ENCODE measurements at regions not wholly inside any gene's neighbourhood (a gene's known extent, or its start where the extent isn't known, plus 50 kb on each side); places are given as distances from the start of the nearest gene placed in this dataset.

DNA sequence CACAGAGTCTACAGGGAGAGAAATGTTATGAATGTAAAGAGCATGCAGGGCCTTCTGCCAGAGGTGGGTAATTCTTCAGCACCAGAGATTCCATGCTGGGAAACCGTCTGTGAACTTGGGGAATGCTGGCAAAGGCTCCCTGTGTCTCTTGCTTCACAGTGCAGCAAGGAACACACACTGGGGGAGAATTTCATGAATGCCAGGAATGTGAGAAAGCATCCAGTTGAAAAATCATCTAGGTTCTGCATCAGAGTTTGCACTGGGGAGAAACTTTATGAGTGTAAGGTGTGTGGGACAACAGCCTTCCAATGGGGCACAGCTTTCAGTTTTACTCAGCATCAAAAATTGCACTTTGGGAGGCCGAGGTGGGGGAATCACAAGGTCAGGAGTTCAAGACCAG, 224.3 kb upstream of the IGFBP3 start:
- peak; percentile 97 for DNase-seq (ENCODE audit: low read depth)
- no peak for TF ChIP-seq CTCF (IDR thresholded peaks at IDR 0.05; ENCODE audit: insufficient read depth, low read depth, low read length)
- no peaks in the 10 kb centered on the region for H3K36me3 ChIP-seq (ENCODE audit: control insufficient read depth, insufficient read depth, low read length)
- ChIA-PET CTCF (interaction anchor here (0.7 to 1.0 kb wide), 3 partner anchors 142 to 223 kb away, joined by 3 read pairs; no protein-coding TSS in a partner anchor), POLR2A (interaction anchor here (0.7 kb wide), 1 partner anchor 264 kb away, joined by 3 read pairs; no protein-coding TSS in a partner anchor)
- H3K4me3 ChIP-seq (ENCODE audit: low read depth, low read length): no peak overlapping the region
- H3K27me3 ChIP-seq (ENCODE audit: control insufficient read depth, insufficient read depth, low read length): no peaks in the 10 kb centered on the region

DNA sequence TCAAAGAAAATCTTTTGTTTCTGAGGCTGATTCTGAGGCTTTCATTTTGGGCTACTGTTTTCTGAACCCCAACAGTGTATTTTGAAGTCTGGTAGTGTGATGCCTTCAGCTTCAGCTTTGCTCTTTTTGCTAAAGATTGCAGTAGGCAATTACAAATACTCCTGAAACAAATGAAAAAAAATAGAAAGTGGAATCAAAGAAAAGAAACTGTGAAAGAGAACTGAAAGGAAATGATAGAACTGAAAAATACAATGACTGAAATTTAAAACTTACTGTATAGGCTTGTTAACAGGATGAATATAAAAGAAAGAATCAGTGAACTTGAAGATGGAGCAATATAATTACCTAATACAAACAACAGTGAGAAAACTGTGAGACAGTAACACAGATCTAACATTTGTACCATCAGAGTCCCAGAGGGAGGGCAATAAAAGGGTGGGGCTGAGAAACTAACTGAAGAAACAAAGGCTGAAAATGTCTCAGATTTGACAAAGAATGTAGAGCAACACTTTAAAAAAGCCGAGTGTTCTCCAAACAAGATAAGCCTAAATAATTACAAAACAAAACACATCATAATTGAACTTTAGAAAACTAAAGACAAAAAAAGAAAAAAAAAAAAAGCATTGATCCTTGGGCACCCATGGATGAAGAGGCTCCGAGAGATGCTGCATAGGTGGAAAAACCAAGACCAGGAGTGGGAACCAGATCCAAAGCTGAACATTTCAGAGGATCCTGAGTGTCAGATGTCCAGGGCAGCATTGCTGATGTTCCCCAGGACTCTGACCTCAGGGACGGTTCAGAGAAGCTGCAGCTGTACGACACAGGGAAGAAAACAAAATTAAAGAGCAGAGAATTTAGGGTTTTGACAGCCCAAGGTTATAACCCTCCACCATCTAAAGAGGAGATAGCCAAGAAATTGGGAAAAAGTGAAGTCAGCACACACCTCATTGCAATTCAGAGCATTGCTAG, 223.2 kb upstream of the IGFBP3 start:
- no peaks in the 10 kb centered on the region for H3K36me3 ChIP-seq (ENCODE audit: control insufficient read depth, insufficient read depth, low read length)
- H3K27me3 ChIP-seq (ENCODE audit: control insufficient read depth, insufficient read depth, low read length): no peaks in the 10 kb centered on the region
- ChIA-PET CTCF (interaction anchor here (0.8 kb wide), 1 partner anchor 221 kb away, joined by 4 read pairs; no protein-coding TSS in a partner anchor), POLR2A (no interaction called here)
- DNase-seq (ENCODE audit: low read depth): no peak
- H3K4me3 ChIP-seq (ENCODE audit: low read depth, low read length): no peak overlapping the region
- TF ChIP-seq CTCF (IDR thresholded peaks at IDR 0.05; ENCODE audit: insufficient read depth, low read depth, low read length): no peak

- CTCF ChIA-PET: no interaction called here
- no peak for TF ChIP-seq CTCF (IDR thresholded peaks at IDR 0.05; ENCODE audit: insufficient read depth, low read depth, low read length)
Observed at GRCh38 chr7:46143421-46143820, 222.3 kb upstream of the IGFBP3 start.

GRCh38 chr7:46139079-46139478, 218.0 kb upstream of the IGFBP3 start:
- ChIA-PET POLR2A (no interaction called here), CTCF (interaction anchor here (0.7 to 2.2 kb wide), 5 partner anchors 12 to 1041 kb away, joined by 3 to 18 read pairs (median 4); no protein-coding TSS in a partner anchor)
- Histone ChIP-seq H3K4me3 (ENCODE audit: low read depth, low read length) (no peak overlapping the region), H3K36me3 (ENCODE audit: control insufficient read depth, insufficient read depth, low read length) (no peaks in the 10 kb centered on the region), H3K27me3 (ENCODE audit: control insufficient read depth, insufficient read depth, low read length) (no peaks in the 10 kb centered on the region)
- no peak for TF ChIP-seq CTCF (IDR thresholded peaks at IDR 0.05; ENCODE audit: insufficient read depth, low read depth, low read length)
- DNase-seq (ENCODE audit: low read depth): peak; percentile 66

More at GRCh38 chr7:46143421-46143820, 222.3 kb upstream of the IGFBP3 start:
- POLR2A ChIA-PET: no interaction called here
- Histone ChIP-seq H3K27me3 (ENCODE audit: control insufficient read depth, insufficient read depth, low read length) (no peaks in the 10 kb centered on the region), H3K36me3 (ENCODE audit: control insufficient read depth, insufficient read depth, low read length) (no peaks in the 10 kb centered on the region), H3K4me3 (ENCODE audit: low read depth, low read length) (no peak overlapping the region)
- DNase-seq (ENCODE audit: low read depth): no peak

- Histone ChIP-seq H3K36me3 (ENCODE audit: control insufficient read depth, insufficient read depth, low read length) (no peaks in the 10 kb centered on the region), H3K27me3 (ENCODE audit: control insufficient read depth, insufficient read depth, low read length) (no peaks in the 10 kb centered on the region), H3K4me3 (ENCODE audit: low read depth, low read length) (no peak overlapping the region)
- ChIA-PET POLR2A (no interaction called here), CTCF (interaction anchor here (2.2 kb wide), 1 partner anchor 215 kb away, joined by 18 read pairs; no protein-coding TSS in a partner anchor)
- no peak for TF ChIP-seq CTCF (IDR thresholded peaks at IDR 0.05; ENCODE audit: insufficient read depth, low read depth, low read length)
- no peak for DNase-seq (ENCODE audit: low read depth)
Observed at GRCh38 chr7:46137725-46138124, 216.7 kb upstream of the IGFBP3 start.
